ENCODE measurements at regions not wholly inside any gene's neighbourhood (a gene's known extent, or its start where the extent isn't known, plus 50 kb on each side); places are given as distances from the start of the nearest gene placed in this dataset.

GRCh38 chr2:121118951-121119350, 166.1 kb downstream of the TFCP2L1 start:
- TF ChIP-seq, protein P1, sequence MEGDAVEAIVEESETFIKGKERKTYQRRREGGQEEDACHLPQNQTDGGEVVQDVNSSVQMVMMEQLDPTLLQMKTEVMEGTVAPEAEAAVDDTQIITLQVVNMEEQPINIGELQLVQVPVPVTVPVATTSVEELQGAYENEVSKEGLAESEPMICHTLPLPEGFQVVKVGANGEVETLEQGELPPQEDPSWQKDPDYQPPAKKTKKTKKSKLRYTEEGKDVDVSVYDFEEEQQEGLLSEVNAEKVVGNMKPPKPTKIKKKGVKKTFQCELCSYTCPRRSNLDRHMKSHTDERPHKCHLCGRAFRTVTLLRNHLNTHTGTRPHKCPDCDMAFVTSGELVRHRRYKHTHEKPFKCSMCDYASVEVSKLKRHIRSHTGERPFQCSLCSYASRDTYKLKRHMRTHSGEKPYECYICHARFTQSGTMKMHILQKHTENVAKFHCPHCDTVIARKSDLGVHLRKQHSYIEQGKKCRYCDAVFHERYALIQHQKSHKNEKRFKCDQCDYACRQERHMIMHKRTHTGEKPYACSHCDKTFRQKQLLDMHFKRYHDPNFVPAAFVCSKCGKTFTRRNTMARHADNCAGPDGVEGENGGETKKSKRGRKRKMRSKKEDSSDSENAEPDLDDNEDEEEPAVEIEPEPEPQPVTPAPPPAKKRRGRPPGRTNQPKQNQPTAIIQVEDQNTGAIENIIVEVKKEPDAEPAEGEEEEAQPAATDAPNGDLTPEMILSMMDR (IDR thresholded peaks at IDR 0.05 in 2 of 3, conservative IDR thresholded peaks at IDR 0.05 in 1 of 3; ENCODE audit: control insufficient read depth in 2 of 3, extremely low read depth in 1 of 3, insufficient read depth in 1 of 3, low read depth in 3 of 3, low read length in 3 of 3) = no peak
- TF ChIP-seq ZNF384 (IDR thresholded peaks at IDR 0.05; ENCODE audit: borderline replicate concordance, low read depth, low read length) (no peak), RAD21 (IDR thresholded peaks at IDR 0.05; ENCODE audit: insufficient read depth, low read depth, low read length) (no peak), SRF (IDR thresholded peaks at IDR 0.05; ENCODE audit: low read depth in 2 of 2, low read length in 2 of 2) (no peak), KDM1A (IDR thresholded peaks at IDR 0.05; ENCODE audit: borderline replicate concordance) (no peak), TCF7 (IDR thresholded peaks at IDR 0.05; ENCODE audit: borderline replicate concordance) (no peak), TCF3 (IDR thresholded peaks at IDR 0.05; ENCODE audit: borderline replicate concordance, insufficient read depth, low read depth, low read length) (no peak), PRDM15 (CRISPR knock-in tag; IDR thresholded peaks at IDR 0.05) (no peak), CEBPZ (IDR thresholded peaks at IDR 0.05; ENCODE audit: low read depth, low read length) (no peak), ETV6 (conservative IDR thresholded peaks at IDR 0.05 in 1 of 2, IDR thresholded peaks at IDR 0.05 in 1 of 2; ENCODE audit: borderline replicate concordance in 1 of 2, low read depth in 1 of 2) (no peak), SUPT20H (IDR thresholded peaks at IDR 0.05; ENCODE audit: borderline replicate concordance, control insufficient read depth, low read depth, low read length) (no peak)
- TF ChIP-seq, protein P2, sequence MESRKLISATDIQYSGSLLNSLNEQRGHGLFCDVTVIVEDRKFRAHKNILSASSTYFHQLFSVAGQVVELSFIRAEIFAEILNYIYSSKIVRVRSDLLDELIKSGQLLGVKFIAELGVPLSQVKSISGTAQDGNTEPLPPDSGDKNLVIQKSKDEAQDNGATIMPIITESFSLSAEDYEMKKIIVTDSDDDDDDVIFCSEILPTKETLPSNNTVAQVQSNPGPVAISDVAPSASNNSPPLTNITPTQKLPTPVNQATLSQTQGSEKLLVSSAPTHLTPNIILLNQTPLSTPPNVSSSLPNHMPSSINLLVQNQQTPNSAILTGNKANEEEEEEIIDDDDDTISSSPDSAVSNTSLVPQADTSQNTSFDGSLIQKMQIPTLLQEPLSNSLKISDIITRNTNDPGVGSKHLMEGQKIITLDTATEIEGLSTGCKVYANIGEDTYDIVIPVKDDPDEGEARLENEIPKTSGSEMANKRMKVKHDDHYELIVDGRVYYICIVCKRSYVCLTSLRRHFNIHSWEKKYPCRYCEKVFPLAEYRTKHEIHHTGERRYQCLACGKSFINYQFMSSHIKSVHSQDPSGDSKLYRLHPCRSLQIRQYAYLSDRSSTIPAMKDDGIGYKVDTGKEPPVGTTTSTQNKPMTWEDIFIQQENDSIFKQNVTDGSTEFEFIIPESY (IDR thresholded peaks at IDR 0.05) = no peak
- TF ChIP-seq, protein P3, sequence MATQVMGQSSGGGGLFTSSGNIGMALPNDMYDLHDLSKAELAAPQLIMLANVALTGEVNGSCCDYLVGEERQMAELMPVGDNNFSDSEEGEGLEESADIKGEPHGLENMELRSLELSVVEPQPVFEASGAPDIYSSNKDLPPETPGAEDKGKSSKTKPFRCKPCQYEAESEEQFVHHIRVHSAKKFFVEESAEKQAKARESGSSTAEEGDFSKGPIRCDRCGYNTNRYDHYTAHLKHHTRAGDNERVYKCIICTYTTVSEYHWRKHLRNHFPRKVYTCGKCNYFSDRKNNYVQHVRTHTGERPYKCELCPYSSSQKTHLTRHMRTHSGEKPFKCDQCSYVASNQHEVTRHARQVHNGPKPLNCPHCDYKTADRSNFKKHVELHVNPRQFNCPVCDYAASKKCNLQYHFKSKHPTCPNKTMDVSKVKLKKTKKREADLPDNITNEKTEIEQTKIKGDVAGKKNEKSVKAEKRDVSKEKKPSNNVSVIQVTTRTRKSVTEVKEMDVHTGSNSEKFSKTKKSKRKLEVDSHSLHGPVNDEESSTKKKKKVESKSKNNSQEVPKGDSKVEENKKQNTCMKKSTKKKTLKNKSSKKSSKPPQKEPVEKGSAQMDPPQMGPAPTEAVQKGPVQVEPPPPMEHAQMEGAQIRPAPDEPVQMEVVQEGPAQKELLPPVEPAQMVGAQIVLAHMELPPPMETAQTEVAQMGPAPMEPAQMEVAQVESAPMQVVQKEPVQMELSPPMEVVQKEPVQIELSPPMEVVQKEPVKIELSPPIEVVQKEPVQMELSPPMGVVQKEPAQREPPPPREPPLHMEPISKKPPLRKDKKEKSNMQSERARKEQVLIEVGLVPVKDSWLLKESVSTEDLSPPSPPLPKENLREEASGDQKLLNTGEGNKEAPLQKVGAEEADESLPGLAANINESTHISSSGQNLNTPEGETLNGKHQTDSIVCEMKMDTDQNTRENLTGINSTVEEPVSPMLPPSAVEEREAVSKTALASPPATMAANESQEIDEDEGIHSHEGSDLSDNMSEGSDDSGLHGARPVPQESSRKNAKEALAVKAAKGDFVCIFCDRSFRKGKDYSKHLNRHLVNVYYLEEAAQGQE (IDR thresholded peaks at IDR 0.05; ENCODE audit: low read depth, low read length) = no peak
